ENCODE measurements at regions not wholly inside any gene's neighbourhood (a gene's known extent, or its start where the extent isn't known, plus 50 kb on each side); places are given as distances from the start of the nearest gene placed in this dataset.
"Not testable (repeated sequence)": the region's sequence is repeated elsewhere in the genome, so short reads cannot be mapped to it uniquely, and the experiment has no call there.

DNA sequence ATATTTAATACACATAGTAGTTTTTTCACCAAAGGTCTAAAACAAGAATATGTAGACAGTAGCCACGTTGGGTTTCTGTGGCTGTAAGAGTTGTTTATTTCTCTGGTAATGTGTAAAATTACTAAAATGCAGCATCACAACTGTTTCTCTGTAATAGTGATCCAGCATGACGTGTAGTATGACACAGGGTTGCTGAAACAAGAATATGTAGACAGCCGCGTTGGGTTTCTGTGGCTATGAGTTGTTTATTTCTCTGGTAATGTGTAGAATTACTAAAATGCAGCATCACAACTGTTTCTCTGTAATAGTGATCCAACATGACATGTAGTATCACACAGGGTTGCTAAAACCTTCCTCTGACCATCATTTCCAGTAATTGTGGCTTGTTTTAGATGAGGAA is 153.6 kb upstream of the ZNF717 start:
- intact Hi-C loops (cut with DNase I; ENCODE audit: low total_unique reads): no loop called here
- Histone ChIP-seq H3K4me1 (no peaks in the 10 kb centered on the region), H3K27ac (no peak overlapping the region), H3K9me3 (no peaks in the 10 kb centered on the region), H3K4me3 (no peak overlapping the region), H3K36me3 (ENCODE audit: low read depth, missing control alignments) (no peaks in the 10 kb centered on the region), H3K27me3 (no peaks in the 10 kb centered on the region)
- WGBS, 2 donors: 85 to 91% methylated on average over 4 of the region's 4 CpGs
- TF ChIP-seq, protein P1, sequence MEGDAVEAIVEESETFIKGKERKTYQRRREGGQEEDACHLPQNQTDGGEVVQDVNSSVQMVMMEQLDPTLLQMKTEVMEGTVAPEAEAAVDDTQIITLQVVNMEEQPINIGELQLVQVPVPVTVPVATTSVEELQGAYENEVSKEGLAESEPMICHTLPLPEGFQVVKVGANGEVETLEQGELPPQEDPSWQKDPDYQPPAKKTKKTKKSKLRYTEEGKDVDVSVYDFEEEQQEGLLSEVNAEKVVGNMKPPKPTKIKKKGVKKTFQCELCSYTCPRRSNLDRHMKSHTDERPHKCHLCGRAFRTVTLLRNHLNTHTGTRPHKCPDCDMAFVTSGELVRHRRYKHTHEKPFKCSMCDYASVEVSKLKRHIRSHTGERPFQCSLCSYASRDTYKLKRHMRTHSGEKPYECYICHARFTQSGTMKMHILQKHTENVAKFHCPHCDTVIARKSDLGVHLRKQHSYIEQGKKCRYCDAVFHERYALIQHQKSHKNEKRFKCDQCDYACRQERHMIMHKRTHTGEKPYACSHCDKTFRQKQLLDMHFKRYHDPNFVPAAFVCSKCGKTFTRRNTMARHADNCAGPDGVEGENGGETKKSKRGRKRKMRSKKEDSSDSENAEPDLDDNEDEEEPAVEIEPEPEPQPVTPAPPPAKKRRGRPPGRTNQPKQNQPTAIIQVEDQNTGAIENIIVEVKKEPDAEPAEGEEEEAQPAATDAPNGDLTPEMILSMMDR (IDR thresholded peaks at IDR 0.05): no peak
- DNase-seq: no peak

DNA sequence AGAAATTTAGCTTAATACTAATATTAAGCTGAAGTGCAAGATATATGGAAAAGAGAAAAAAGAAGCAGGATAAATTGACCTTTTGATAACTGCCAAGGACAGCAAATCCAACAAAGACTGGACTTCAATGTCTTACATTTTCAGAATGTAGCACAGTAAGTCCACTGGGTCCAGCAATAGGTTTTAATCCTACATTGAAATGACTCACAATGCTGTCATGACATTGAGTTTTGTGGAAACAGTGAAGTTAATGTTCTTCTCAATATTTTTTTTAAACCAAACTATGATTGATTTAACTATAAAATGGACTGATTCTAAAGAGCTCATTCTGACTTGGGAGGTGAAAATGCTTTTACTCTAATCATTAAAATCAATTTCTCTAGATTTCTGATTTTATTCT is 166.6 kb upstream of the ZNF717 start:
- Histone ChIP-seq H3K27me3 (no peaks in the 10 kb centered on the region), H3K9me3 (no peaks in the 10 kb centered on the region)
- intact Hi-C loops (cut with DNase I; ENCODE audit: low total_unique reads): no loop called here

DNA sequence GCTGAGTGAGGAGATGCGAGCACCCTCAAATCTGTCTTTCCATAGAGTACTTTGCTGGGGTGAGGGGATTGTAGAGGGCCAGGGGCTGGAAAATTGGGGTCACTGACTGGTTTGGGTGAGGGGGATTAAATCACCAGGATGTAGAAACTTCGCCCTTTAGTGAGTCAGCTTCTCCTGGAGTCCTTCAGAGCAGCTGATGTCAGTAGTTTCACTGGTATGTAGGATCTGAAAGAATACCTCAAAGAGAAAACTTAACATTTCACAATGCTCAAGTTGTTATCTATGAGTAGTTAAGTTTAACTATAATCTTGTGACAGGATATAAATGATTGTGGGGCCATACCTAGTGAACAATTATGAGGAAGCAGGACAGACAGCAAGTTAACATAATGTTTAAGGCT is 174.7 kb upstream of the ZNF717 start:
- WGBS, 2 donors: 86 to 90% methylated on average over 2 of the region's 2 CpGs
- H3K27ac ChIP-seq; DNase-seq; H3K9me3 ChIP-seq; H3K4me3 ChIP-seq; H3K4me1 ChIP-seq; H3K27me3 ChIP-seq; H3K36me3 ChIP-seq (ENCODE audit: low read depth, missing control alignments); intact Hi-C loops (cut with DNase I; ENCODE audit: low total_unique reads): not testable (repeated sequence)

More for the DNA sequence above, 166.6 kb upstream of the ZNF717 start:
- TF ChIP-seq, protein P1 (IDR thresholded peaks at IDR 0.05): no peak
- TF ChIP-seq POLR2A (IDR thresholded peaks at IDR 0.05): no peak
- no peak overlapping the region for H3K4me3 ChIP-seq
- no peaks in the 10 kb centered on the region for H3K4me1 ChIP-seq
- H3K27ac ChIP-seq: no peak overlapping the region
- no peak for DNase-seq
- H3K36me3 ChIP-seq (ENCODE audit: low read depth, missing control alignments): no peaks in the 10 kb centered on the region

DNA sequence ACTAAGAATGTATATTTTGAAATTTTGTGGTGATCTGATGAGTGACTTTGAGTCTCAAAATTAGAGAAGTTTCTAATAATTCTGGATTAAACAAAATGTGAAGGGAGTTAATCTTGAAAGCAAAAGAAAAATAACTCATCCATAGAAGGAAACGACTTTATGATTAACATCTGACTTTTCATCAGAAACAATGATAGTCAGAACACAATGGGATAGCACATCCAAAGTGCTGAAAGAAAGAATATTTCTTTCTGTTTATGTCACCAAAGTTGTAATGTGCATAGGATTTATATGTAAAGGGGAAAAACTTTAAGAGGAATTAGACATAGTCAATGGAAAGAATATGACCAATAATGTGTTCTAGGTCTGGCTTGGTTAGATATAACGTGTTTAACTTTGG is 176.7 kb upstream of the ZNF717 start:
- DNase-seq; H3K4me1 ChIP-seq; H3K27me3 ChIP-seq; H3K27ac ChIP-seq; H3K4me3 ChIP-seq; H3K36me3 ChIP-seq (ENCODE audit: low read depth, missing control alignments); H3K9me3 ChIP-seq; intact Hi-C loops (cut with DNase I; ENCODE audit: low total_unique reads): not testable (repeated sequence)
- 86 to 93% methylated on average over 2 of the region's 2 CpGs for WGBS, 2 donors

DNA sequence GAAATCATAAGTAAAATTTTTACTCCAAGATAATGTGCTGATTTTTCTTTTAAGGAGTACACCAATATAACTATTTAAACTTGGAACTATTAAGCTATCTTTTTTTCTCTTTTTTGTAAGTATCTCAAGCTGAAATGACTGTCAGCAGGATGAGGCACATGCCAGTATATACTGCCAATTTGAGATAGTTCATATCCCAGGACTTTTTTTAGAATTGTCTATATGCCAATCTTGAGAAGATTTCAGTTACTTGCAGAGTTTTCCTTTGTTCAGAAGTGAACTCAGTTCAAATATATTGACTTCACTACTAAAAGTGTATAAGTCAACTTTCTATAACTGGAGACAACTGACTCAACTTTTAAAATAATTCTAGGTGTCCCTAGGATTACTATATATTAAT is 181.7 kb upstream of the ZNF717 start:
- no peaks in the 10 kb centered on the region for H3K27me3 ChIP-seq
- no peaks in the 10 kb centered on the region for H3K9me3 ChIP-seq
- intact Hi-C loops (cut with DNase I; ENCODE audit: low total_unique reads): no loop called here
- no peaks in the 10 kb centered on the region for H3K4me1 ChIP-seq
- no peaks in the 10 kb centered on the region for H3K36me3 ChIP-seq (ENCODE audit: low read depth, missing control alignments)
- no peak overlapping the region for H3K27ac ChIP-seq
- no peak overlapping the region for H3K4me3 ChIP-seq
- no peak for DNase-seq
- TF ChIP-seq, protein P1 (IDR thresholded peaks at IDR 0.05): no peak
- no peak for TF ChIP-seq POLR2A (IDR thresholded peaks at IDR 0.05)

DNA sequence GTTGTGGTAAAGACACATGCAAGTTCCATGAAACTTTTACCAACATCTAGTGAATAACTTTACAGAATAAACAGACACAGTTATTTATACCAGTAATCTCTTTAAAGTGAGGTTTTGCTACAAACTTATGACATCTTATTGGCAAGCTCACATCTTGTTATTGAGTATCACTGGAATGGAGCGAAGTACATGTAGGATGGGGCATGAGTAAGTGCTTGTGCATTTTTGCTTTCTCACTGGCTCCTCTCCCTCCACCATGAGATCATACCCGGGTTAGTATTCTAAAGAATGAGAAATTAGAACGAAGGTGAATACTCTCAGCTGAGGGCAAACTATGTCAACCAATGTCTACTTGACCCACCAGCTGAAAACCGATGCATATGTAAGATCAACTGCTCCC is 193.3 kb upstream of the ZNF717 start:
- no peak for DNase-seq
- TF ChIP-seq, protein P1 (IDR thresholded peaks at IDR 0.05): no peak
- no peak for TF ChIP-seq POLR2A (IDR thresholded peaks at IDR 0.05)
- H3K4me1 ChIP-seq: no peaks in the 10 kb centered on the region
- H3K27ac ChIP-seq: no peak overlapping the region
- no peak overlapping the region for H3K4me3 ChIP-seq
- no peaks in the 10 kb centered on the region for H3K9me3 ChIP-seq
- H3K27me3 ChIP-seq: no peaks in the 10 kb centered on the region
- H3K36me3 ChIP-seq (ENCODE audit: low read depth, missing control alignments): no peaks in the 10 kb centered on the region
- intact Hi-C loops (cut with DNase I; ENCODE audit: low total_unique reads): no loop called here
- WGBS, 2 donors: 88 to 92% methylated on average over 4 of the region's 4 CpGs

Data from testis (tissue), 2 donors.